Chondrocyte (in vitro differentiated cells): ENCODE measurements at regions not wholly inside any gene's neighbourhood (a gene's known extent, or its start where the extent isn't known, plus 50 kb on each side); places are given as distances from the start of the nearest gene placed in this dataset.
"Not testable (repeated sequence)": the region's sequence is repeated elsewhere in the genome, so short reads cannot be mapped to it uniquely, and the experiment has no call there.

Experiments
- DNase-seq: peaks from one replicate; pipeline ENCODE4 v3.0.0; 2021; ENCODE audit warnings: mixed read lengths, low spot score
- H3K27ac Mint-ChIP-seq: one replicate; pipeline ENCODE4 v1.8.0; 2021; ENCODE audit warnings: mild to moderate bottlenecking, moderate library complexity, mixed read lengths; ENCODE audit not compliant: unreplicated experiment
- H3K27me3 Mint-ChIP-seq: 2 replicates; pipeline ENCODE4 v1.8.0; 2021; ENCODE audit warnings: low read depth, mixed read lengths
- H3K36me3 Mint-ChIP-seq: 2 replicates; pipeline ENCODE4 v1.8.0; 2021; ENCODE audit warnings: low read depth, mixed read lengths
- H3K4me1 Mint-ChIP-seq: 2 replicates; pipeline ENCODE4 v1.8.0; 2021; ENCODE audit warnings: low read depth, mild to moderate bottlenecking, mixed read lengths
- H3K4me3 Mint-ChIP-seq: one replicate; pipeline ENCODE4 v1.8.0; 2021; ENCODE audit warnings: mild to moderate bottlenecking, moderate library complexity, mixed read lengths; ENCODE audit not compliant: unreplicated experiment
- H3K9me3 Mint-ChIP-seq: 2 replicates; pipeline ENCODE4 v1.8.0; 2021; ENCODE audit warnings: low read depth, mixed read lengths
- TF ChIP-seq, protein P1 (sequence below): fragments of 200-600 bp; sonication (generic); IDR thresholded peaks from 2 replicates; pipeline ENCODE4 v1.5.0; 2021; ENCODE audit warnings: antibody characterized with exemption, mild to moderate bottlenecking, moderate library complexity

DNA sequence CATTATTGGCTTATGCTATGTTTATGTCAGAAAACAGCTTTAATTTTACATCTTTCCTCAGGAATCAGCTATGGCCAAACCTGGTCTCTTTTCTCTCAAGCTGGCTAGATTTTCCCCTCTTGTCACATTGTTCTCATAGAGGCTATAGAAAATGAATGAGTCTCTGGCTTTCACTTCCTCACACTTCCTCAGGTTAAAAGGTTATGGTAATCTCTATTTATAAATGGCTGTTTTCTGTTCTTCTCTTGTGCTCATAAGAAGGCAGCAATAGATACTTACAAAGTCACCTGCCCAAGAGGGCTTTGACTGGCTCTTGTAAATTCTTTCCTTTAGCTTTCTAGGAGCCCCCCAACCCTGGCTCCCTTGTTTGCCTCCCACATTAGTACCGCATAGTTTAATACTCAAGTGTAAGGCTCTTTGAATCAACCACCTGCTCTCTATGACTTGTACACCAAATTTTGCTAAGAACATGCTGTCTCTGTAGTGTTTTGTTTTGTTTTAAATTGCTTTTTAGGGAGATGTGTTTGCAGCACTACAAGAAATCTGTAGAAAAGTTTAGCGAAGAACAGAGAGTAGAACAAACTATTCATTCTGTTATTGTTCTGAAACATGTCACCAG, 897.4 kb upstream of the CITED2 start:
- H3K27me3 Mint-ChIP-seq, result no peaks in the 10 kb centered on the region
- no peaks in the 10 kb centered on the region for H3K4me1 Mint-ChIP-seq
- no peak for DNase-seq
- no peaks in the 10 kb centered on the region for H3K36me3 Mint-ChIP-seq
- H3K9me3 Mint-ChIP-seq, result peaks cover 4% of the 10 kb centered on the region
- TF ChIP-seq, protein P1, sequence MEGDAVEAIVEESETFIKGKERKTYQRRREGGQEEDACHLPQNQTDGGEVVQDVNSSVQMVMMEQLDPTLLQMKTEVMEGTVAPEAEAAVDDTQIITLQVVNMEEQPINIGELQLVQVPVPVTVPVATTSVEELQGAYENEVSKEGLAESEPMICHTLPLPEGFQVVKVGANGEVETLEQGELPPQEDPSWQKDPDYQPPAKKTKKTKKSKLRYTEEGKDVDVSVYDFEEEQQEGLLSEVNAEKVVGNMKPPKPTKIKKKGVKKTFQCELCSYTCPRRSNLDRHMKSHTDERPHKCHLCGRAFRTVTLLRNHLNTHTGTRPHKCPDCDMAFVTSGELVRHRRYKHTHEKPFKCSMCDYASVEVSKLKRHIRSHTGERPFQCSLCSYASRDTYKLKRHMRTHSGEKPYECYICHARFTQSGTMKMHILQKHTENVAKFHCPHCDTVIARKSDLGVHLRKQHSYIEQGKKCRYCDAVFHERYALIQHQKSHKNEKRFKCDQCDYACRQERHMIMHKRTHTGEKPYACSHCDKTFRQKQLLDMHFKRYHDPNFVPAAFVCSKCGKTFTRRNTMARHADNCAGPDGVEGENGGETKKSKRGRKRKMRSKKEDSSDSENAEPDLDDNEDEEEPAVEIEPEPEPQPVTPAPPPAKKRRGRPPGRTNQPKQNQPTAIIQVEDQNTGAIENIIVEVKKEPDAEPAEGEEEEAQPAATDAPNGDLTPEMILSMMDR, result no peak
- no peak overlapping the region for H3K4me3 Mint-ChIP-seq
- H3K27ac Mint-ChIP-seq, result no peak overlapping the region

DNA sequence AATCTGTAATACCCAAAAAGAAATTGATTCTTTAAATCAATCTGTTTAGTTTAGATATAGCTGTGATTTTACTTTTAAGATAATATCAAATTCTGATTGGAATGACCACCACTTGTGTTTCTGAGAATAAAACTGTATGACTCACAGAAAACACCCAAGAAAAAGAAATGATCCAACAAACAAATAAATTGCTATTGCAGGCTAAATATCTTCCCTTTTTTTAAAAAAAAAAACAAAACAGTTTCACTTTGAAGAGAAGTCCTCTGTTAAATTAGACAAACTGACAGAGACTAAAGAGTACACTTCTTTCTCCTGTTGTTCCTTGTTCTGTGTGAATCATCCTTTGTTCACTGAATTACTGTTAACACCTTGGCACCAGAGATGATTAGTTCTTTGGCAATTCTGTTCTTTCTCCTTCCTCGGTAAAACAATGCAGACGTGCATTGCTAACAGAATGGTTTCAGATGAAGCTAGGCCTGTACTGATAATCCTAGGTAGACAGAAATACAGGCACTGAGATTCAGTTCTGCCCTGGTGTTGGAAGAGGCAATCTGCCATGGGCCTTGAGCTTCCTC, 895.2 kb upstream of the CITED2 start:
- Mint-ChIP-seq H3K9me3 (peaks cover 4% of the 10 kb centered on the region), H3K27me3 (no peaks in the 10 kb centered on the region), H3K36me3 (no peaks in the 10 kb centered on the region), H3K27ac (no peak overlapping the region), H3K4me3 (no peak overlapping the region), H3K4me1 (no peaks in the 10 kb centered on the region)
- no peak for DNase-seq
- TF ChIP-seq, protein P1, result no peak

DNA sequence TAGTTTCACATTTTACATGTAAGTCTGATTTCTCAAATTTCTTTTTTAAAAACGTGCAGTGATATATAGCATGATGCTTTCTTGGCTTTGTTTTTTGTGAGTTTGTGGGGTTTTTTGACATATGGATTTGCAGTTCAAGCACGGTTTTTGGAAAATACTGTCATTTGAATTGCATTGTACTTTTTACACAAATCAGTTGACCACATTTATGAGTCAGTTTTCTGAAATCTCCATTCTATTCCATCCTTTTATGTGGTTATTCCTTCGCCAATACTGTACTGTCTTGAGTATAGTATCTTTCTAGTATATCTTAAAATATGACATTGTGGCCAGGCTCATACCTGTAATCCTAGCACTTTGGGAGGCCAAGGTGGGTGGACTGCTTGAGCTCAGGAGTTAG, 890.0 kb upstream of the CITED2 start:
- peaks cover 4% of the 10 kb centered on the region for H3K9me3 Mint-ChIP-seq
- H3K36me3 Mint-ChIP-seq, result no peaks in the 10 kb centered on the region
- TF ChIP-seq, protein P1, result no peak
- no peak overlapping the region for H3K4me3 Mint-ChIP-seq
- H3K4me1 Mint-ChIP-seq, result no peaks in the 10 kb centered on the region
- no peak overlapping the region for H3K27ac Mint-ChIP-seq
- no peak for DNase-seq
- no peaks in the 10 kb centered on the region for H3K27me3 Mint-ChIP-seq

DNA sequence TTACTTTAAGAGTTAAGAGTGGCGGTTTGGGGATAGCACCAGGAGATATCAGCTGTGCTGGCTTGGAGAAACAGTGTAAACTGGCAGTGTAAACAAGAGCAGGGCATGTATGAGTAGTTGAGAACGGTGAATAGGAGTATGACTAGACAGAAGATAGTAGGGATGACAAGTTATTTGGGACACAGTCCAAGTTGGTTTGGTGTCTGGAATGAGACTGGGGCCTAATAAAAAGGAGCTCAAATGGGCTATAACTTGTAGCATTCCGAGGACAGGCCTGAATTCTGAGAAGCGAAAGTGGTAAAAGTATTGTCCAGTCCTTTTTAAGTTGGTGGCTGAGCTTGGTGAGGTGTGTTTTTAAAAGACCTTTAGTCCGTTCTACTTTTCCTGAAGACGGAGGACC, 883.9 kb upstream of the CITED2 start:
- H3K9me3 Mint-ChIP-seq, DNase-seq, H3K27ac Mint-ChIP-seq, H3K27me3 Mint-ChIP-seq, H3K4me1 Mint-ChIP-seq, H3K36me3 Mint-ChIP-seq, H3K4me3 Mint-ChIP-seq: not testable (repeated sequence)

DNA sequence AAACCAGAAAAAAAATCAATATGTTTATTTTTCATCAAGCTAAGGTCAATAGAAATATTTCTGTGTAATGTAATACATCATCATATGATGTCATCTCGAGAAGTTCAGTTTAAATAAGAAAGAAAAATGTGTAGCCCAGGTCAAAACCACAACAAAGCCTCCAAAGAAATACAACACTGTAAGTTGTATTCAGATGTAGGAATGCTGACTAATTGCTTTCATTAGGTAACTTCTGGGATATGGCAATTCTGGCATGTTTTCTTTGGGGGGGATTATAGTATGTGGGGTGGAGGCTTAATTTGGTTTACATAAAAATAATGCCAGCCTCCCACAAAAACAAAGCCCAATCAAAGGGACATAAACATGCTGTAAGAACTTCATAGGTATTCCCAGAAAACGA, 881.8 kb upstream of the CITED2 start:
- no peak for DNase-seq
- H3K4me3 Mint-ChIP-seq, result no peak overlapping the region
- H3K4me1 Mint-ChIP-seq, result peaks cover 5% of the 10 kb centered on the region
- H3K27ac Mint-ChIP-seq, result no peak overlapping the region
- H3K9me3 Mint-ChIP-seq, result no peaks in the 10 kb centered on the region
- no peaks in the 10 kb centered on the region for H3K27me3 Mint-ChIP-seq
- no peaks in the 10 kb centered on the region for H3K36me3 Mint-ChIP-seq
- TF ChIP-seq, protein P1, result no peak

DNA sequence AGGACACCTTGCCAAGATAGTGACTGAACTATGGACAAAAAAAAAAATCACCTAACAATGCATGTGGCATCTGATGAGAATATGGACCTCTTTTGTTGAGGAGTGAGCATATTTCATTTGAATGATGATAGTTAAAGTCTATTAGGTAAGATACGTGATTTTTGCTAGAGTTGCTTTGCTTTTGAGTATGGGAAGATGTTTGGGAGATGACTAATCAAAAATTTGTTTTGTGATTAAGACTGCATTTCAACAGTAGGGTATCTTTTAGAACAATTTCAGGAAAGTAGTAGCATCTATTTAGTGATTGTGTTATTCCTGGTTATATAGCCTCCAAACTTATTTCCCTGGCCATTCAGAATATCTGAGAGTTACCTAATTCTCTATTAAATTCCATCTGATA, 878.6 kb upstream of the CITED2 start:
- TF ChIP-seq, protein P1, result no peak
- Mint-ChIP-seq H3K4me3 (no peak overlapping the region), H3K9me3 (no peaks in the 10 kb centered on the region), H3K4me1 (peaks cover 2% of the 10 kb centered on the region), H3K36me3 (no peaks in the 10 kb centered on the region), H3K27me3 (no peaks in the 10 kb centered on the region), H3K27ac (no peak overlapping the region)
- no peak for DNase-seq
